VCaP (cell line): ENCODE measurements at regions not wholly inside any gene's neighbourhood (a gene's known extent, or its start where the extent isn't known, plus 50 kb on each side); places are given as distances from the start of the nearest gene placed in this dataset.

Experiments
- H3K27ac ChIP-seq: fragments of 450-650 bp; 2 replicates; pipeline ENCODE4 v1.5.1; 2017
- TF ChIP-seq, protein P1 (sequence below): fragments of 450-650 bp; conservative IDR thresholded peaks from 2 replicates; pipeline ENCODE4 v1.5.1; 2017; ENCODE audit warnings: mild to moderate bottlenecking, moderate library complexity

DNA sequence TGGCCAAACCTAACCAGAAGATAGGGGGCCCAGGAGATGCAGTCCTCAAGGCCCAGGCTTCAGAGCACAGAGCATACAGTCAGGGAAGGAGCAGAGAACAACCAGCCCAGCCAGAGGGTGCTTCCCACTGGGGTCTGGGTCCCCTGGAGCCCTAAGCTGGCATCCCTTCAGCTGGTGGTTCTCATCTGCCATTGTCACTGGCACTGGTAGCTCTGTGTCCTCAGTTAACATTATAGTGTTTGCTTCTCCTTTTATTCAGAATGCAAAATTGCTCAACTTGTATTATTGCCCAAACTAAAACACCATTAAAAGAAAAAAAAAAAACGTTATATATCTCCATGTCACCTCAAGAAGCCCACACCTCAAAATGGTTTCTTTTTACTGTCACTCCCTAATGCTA is 219.2 kb downstream of the ENC1 start:
- TF ChIP-seq, protein P1, sequence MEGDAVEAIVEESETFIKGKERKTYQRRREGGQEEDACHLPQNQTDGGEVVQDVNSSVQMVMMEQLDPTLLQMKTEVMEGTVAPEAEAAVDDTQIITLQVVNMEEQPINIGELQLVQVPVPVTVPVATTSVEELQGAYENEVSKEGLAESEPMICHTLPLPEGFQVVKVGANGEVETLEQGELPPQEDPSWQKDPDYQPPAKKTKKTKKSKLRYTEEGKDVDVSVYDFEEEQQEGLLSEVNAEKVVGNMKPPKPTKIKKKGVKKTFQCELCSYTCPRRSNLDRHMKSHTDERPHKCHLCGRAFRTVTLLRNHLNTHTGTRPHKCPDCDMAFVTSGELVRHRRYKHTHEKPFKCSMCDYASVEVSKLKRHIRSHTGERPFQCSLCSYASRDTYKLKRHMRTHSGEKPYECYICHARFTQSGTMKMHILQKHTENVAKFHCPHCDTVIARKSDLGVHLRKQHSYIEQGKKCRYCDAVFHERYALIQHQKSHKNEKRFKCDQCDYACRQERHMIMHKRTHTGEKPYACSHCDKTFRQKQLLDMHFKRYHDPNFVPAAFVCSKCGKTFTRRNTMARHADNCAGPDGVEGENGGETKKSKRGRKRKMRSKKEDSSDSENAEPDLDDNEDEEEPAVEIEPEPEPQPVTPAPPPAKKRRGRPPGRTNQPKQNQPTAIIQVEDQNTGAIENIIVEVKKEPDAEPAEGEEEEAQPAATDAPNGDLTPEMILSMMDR = no peak
- H3K27ac ChIP-seq = no peak overlapping the region

DNA sequence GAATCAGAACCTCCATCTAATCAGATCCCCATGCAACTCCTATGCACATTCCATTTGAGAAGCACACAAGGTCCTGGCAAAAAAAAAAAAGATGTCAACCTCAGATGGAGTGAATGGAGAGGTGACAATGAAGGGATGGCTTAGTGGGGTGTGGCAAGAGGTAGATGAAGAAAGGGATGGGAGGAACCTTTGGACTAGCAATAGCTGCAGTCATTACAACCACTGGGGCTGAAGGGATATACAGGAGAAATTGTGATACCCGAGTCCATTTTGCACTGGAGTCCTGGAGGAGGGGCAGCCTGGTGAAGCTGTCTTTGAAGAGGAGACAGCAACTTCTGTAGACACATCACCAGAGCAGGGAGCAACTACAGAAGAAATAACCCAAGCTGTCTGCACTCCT is 219.6 kb downstream of the ENC1 start:
- TF ChIP-seq, protein P1 = no peak
- no peak overlapping the region for H3K27ac ChIP-seq

DNA sequence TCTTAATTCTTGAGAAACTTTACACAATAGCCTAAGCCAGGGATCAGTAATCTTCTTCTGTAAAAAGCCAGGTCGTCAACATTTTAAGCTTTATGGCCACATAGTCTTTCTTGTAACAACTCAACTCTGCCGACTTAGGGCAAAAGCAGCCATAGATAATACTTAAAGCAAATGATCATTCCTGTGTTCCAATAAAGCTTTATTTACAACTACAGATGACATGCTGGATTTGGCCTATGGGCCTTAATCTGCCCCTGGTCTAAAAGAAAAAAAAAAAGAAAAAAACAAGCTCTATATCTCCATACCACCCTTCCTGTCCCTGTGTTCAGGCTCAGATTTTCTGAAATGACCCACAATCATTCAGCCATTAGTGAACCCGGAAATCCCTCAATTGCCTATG is 220.3 kb downstream of the ENC1 start:
- TF ChIP-seq, protein P1 = no peak
- no peak overlapping the region for H3K27ac ChIP-seq

DNA sequence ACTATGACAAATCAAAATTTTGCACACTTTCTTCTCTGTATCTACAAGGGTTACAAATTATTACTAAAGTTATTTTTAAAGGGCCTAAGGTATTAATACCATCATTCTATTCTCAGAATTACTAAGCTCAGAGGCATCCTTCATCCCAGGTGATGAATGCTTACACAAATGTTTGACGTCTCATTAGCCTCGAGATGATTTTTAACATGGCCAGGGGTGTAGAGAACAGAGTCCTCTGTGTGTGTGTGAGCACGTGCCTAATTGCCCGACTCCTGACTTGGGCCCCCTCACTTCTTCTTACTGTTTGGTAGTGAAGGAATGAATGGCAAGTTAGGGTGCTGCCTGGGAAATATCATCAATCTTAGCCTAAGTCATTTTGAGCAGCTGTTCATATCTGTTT is 221.1 kb downstream of the ENC1 start:
- TF ChIP-seq, protein P1 = no peak
- no peak overlapping the region for H3K27ac ChIP-seq

DNA sequence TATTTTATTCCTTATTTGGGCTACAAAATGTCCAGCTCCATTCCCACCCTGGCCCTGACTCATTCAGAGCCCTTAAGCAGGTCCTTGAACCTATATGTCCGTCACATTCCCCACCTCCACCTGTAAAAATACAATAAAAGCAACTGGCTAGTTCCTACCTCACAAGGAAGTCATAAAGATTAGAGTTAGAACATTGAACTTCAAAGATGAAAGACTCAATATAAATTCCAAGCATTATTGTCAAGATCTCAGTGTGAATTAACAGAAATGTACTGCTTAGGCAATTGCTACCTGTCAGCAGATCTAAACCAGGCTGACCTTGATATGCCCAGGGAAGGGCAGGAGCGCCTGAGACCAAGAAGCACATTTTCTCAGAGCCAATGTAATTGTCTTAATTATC is 221.8 kb downstream of the ENC1 start:
- TF ChIP-seq, protein P1 = no peak
- no peak overlapping the region for H3K27ac ChIP-seq

DNA sequence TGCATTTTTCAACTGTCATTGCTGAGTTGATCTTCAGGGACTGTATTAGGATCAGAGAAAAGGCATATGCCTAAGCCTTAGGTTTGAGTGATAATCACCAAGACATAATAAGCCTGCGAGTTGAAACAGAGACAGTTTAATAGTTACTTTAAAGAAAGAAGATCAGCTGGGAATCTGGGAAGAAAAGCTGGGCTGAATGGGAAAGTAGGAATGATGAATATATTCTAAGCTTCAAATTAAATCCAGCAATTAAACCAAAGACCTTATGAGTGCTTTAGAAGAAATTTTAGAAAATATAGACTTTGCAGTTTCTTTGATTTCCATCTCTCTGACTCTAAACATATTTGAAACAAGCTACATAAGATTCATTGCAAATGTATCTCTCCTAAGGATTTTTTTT is 222.3 kb downstream of the ENC1 start:
- TF ChIP-seq, protein P1 = no peak
- no peak overlapping the region for H3K27ac ChIP-seq

DNA sequence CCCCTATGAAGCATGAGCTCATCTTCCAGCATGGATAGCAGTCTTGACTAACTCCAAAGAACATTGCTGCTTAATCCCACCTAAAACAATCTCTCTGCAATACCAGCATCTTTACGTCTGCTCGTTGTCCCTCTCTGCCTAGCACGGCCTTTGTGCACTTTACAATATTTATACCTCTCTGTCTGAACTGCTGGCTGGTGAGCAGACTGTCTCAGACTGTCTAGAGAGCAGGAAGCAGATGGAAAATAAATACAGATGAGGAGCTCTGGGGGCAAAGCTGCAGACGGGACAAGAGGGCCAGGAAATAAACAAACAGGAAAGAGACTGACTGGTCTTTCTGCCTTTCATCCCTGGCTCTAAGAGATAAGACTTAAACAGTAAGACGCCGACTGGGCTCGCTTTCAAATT is 224.8 kb downstream of the ENC1 start:
- TF ChIP-seq, protein P1 = no peak
- H3K27ac ChIP-seq = peak overlapping the region; percentile 49

DNA sequence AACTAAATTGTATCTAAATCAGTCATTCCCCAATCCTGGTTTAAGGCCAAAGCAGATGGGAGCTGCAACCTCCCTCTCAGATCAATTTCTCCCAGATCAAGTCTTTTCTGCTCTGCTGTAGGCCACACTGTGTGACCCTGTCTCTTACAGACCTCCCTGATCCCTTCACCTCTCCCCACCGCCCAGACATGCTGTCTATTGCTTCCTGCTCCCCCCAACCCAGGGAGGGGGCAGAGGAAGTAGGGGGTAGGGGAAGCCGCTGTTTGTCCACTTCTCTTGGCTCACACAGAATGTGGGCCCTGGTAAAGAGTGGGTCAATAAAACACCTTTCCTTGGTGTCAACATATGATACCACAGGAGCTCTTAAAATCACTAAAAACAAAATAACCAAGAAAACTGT is 226.3 kb downstream of the ENC1 start:
- no peak overlapping the region for H3K27ac ChIP-seq
- TF ChIP-seq, protein P1 = no peak
